ENCODE measurements at regions not wholly inside any gene's neighbourhood (a gene's known extent, or its start where the extent isn't known, plus 50 kb on each side); places are given as distances from the start of the nearest gene placed in this dataset.

- TF ChIP-seq CTCF (IDR thresholded peaks at IDR 0.05; ENCODE audit: insufficient read depth, missing control alignments), result peak; percentile 2
- DNase-seq (ENCODE audit: insufficient read length, low spot score) (no peak), FAIRE-seq (no peak)
Observed at GRCh38 chr13:102940143-102940542, 94.3 kb downstream of the ERCC5 start.

- FAIRE-seq (no peak), DNase-seq (ENCODE audit: insufficient read length, low spot score) (no peak)
- no peak for TF ChIP-seq CTCF (IDR thresholded peaks at IDR 0.05; ENCODE audit: insufficient read depth, missing control alignments)
Observed at GRCh38 chr13:102935896-102936321, 90.1 kb downstream of the ERCC5 start.

- FAIRE-seq (no peak), DNase-seq (ENCODE audit: insufficient read length, low spot score) (no peak)
- TF ChIP-seq CTCF (IDR thresholded peaks at IDR 0.05; ENCODE audit: insufficient read depth, missing control alignments), result no peak
Observed at GRCh38 chr13:102933523-102933922, 87.7 kb downstream of the ERCC5 start.

GRCh38 chr13:102933122-102933521, 87.3 kb downstream of the ERCC5 start:
- FAIRE-seq, result no peak
- no peak for TF ChIP-seq CTCF (IDR thresholded peaks at IDR 0.05; ENCODE audit: insufficient read depth, missing control alignments)
- DNase-seq (ENCODE audit: insufficient read length, low spot score), result no peak

GRCh38 chr13:102932331-102932730, 86.5 kb downstream of the ERCC5 start:
- TF ChIP-seq CTCF (IDR thresholded peaks at IDR 0.05; ENCODE audit: insufficient read depth, missing control alignments), result no peak
- DNase-seq (ENCODE audit: insufficient read length, low spot score) (no peak), FAIRE-seq (no peak)

GRCh38 chr13:102930566-102930965, 84.7 kb downstream of the ERCC5 start:
- FAIRE-seq (no peak), DNase-seq (ENCODE audit: insufficient read length, low spot score) (no peak)
- TF ChIP-seq CTCF (IDR thresholded peaks at IDR 0.05; ENCODE audit: insufficient read depth, missing control alignments), result no peak

- no peak for TF ChIP-seq CTCF (IDR thresholded peaks at IDR 0.05; ENCODE audit: insufficient read depth, missing control alignments)
- DNase-seq (ENCODE audit: insufficient read length, low spot score) (no peak), FAIRE-seq (no peak)
Observed at GRCh38 chr13:102928941-102929675, 83.3 kb downstream of the ERCC5 start.
